ENCODE measurements at regions not wholly inside any gene's neighbourhood (a gene's known extent, or its start where the extent isn't known, plus 50 kb on each side); places are given as distances from the start of the nearest gene placed in this dataset.

GRCh38 chr17:82998637-82999036 is 80.8 kb upstream of the METRNL start:
- no peak for DNase-seq

DNA sequence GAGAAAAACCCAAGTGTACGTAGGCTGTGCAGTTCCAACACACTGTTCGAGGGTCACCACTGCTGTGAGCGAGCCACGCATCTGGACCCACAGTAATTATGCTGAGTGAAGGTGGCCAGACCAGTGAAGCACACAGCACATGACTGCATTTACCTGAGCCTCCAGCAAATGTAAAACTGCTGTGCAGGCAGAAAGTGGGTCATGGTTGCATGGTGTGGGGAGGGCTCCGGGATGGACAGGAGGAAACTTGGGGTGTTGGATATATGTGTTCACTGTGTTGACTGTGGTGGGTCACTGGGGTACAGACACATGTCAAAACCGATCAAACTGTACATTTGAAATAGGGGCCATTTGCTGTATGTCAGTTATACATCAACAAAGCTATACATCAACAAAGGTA is 78.7 kb upstream of the METRNL start:
- no peak for DNase-seq

GRCh38 chr17:83002118-83002805 is 77.1 kb upstream of the METRNL start:
- DNase-seq = no peak

DNA sequence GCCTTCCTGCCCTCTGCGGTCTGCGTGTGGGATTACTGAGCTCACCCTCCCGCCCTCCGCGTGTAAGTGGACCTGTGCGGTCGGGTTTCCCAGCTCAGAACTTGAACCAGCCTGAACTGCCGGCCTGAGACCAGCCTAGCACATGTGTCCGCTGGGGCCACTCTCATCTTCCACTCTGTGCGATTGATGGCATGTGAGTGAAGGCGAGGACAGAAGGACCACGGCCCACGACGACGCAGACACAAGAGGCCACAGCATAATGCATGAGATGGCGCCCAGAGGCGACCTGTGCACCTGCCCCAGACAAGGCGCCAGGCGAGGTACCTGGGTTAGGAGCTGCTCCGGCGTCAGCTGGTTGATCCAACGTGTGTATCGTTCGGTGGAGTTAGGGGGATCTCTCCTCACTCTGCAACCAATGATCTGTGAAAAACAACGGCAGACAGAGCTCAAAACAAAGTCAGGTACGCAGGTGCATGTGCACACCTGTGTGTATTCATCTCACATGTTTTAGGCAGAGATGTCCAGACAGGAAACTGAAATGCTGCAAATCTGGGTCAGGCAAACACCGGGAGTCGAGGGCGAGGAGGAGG is 74.5 kb upstream of the METRNL start:
- no peak for DNase-seq

GRCh38 chr17:83005639-83006038 is 73.8 kb upstream of the METRNL start:
- DNase-seq = no peak

- DNase-seq = no peak
Observed at GRCh38 chr17:83006515-83007455, 72.6 kb upstream of the METRNL start.

- DNase-seq = peak; percentile 27
Observed at GRCh38 chr17:83007504-83008185, 71.8 kb upstream of the METRNL start.

DNA sequence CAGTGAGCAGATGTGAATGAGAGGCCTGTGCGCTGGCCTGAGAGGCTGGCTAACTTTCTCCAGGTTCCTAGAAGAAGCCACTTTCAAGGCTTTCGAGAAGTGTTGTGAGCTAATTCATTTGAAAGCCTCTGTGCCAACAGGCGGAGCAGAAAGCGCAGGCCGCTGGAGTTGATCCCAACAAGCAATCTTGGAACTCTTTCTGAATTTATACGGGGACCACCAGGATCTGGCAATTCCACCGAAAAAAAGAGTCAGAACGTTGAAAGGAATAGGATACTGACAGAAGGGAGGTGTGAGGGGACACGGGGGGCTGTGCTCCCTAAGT is 71.3 kb upstream of the METRNL start:
- DNase-seq = no peak

DNA sequence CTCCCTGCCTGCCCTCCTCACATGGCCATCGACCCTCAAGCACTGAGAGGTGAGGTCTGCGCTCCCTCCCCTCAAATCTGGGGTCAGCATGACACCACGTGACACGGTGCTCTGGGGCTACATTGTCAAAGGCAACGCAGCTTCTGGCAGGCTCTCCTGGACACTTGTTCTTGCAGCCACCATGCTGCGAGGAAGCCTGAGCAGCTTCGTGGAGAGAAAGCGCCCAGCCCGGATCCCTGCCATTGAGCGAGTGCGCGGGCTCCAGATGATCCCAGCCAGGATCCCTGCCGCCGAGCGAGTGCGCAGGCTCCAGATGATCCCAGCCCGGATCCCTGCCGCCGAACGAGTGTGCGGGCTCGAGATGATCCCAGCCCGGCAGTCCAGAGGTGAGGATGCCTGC is 70.9 kb upstream of the METRNL start:
- DNase-seq = no peak

DNA sequence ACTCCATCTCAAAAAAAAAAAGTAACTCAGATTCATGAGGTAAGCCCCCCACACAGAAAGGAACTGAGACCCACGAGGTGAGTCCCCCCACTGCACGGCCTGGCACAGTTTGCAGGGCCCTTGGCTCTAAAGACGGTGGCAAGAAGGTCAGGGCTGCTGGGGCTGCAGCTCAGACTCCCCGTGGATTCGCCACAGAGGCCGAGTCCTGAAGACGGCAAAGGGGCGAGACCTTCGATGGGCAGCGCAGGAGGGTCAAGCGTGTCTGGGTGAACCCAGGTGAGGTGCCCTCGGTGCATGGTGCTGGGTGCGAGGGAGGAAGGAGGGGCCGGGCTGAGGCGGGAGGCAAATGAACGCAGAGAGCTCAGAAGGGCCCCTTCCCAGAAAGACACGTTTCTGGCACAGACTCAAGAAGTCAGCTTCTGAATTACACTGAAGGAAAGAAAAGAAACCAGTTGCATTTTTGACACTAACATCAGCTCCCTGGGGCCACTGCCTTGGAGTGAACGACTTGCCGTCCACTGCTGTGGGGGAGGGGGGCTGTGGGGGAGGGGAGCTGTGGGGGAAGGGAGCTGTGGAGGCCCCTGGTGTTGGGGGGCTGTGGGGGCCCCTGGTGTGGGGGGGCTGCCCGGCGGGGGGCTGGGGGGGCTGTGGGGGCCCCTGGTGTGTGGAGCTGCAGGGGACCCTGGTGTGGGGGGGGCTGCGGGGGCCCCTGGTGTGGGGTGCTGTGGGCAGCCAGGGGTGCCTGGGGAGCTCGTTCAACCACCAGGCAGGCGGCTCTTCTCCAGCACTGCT is 69.8 kb upstream of the METRNL start:
- DNase-seq = no peak

- DNase-seq = no peak
Observed at GRCh38 chr17:83010206-83011200, 68.9 kb upstream of the METRNL start.

- peak; percentile 39 for DNase-seq
Observed at GRCh38 chr17:83011676-83012075, 67.7 kb upstream of the METRNL start.

GRCh38 chr17:83012200-83012785 is 67.1 kb upstream of the METRNL start:
- peak; percentile 59 for DNase-seq

- DNase-seq = peak; percentile 96
Observed at GRCh38 chr17:83012868-83013778, 66.3 kb upstream of the METRNL start.

GRCh38 chr17:83013779-83014117 is 65.7 kb upstream of the METRNL start:
- DNase-seq = no peak

GRCh38 chr17:83014297-83014696 is 65.1 kb upstream of the METRNL start:
- DNase-seq = no peak

DNA sequence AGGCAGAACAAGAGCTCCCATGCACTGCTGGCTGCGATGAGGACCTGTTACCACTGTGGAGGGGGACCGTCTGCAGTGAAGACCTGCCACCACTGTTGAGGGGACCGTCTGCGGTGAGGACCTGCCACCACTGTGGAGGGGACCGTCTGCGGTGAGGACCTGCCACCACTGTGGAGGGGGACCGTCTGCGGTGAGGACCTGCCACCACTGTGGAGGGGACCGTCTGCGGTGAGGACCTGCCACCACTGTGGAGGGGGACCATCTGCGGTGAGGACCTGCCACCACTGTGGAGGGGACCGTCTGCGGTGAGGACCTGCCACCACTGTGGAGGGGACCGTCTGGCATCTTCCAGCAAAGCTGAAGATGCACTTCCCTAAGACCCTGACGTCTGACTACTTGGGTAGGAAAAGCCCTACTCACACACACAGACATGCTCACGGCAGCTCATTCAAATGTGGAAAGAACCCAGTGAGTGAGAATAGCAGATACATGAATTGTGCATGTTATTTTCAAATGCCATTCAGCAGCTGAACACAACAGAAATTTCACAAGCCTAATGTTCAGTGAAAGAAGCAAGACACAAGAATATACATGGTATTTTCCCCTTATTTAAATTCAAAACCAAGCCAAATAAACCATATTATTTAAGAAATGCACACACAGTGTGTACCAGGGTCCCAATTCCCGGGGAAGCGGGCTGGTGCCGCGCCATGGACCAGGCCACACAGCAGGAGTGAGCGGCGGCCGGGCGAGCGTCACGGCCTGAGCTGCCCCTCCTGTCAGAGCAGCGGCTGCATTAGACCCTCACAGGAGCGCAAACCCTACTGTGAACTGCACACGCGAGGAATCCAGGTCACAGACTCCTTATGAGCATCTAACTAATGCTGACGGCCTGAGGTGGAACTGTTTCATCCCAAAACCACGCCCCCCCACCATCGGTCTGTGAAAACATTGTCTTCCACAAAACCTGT is 64.2 kb upstream of the METRNL start:
- no peak for DNase-seq

DNA sequence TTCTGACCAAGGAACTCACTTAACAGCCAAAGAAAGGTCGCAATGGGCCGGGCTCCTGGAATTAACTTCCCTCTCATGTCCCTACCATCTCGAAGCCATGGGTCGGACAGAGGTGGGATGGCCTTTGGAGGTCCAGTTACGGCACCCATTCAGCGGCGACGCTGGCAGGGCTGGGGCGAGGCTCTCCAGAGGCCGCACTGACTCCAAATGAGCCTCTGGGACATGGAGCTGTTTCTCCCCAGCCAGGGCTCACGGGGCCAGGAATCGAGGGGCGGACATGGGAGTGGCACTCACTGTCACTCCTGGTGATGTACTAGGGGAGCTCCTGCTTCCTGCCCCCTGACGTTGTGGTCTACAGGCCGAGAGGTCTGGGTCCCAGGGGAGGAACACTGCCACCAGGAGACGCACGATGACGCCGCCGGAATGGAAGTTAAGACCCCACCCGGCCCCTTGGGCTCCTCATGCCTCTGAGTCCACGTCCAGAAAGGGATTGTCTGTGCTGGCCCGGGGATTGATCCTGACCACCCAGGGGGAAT is 60.7 kb upstream of the METRNL start:
- DNase-seq = no peak
